MM.1S (cell line): ENCODE measurements at regions not wholly inside any gene's neighbourhood (a gene's known extent, or its start where the extent isn't known, plus 50 kb on each side); places are given as distances from the start of the nearest gene placed in this dataset.

Experiments
- EZH2 ChIP-seq: fragments of 300-600 bp; sonication (generic); optimal IDR thresholded peaks from 2 replicates; pipeline ENCODE3; 2017; ENCODE audit warnings: low read depth, mild to moderate bottlenecking, antibody characterized with exemption, low read length, mixed read lengths
- EZH2phosphoT487 ChIP-seq: fragments of 300-600 bp; sonication (generic); IDR thresholded peaks from 2 replicates; pipeline ENCODE4 v1.6.1; 2018; ENCODE audit warnings: antibody characterized with exemption, low read length
- TF ChIP-seq, protein P1 (sequence below): fragments of 300-600 bp; sonication (generic); IDR thresholded peaks from 2 replicates; pipeline ENCODE4 v1.5.1; 2016; ENCODE audit warnings: antibody characterized with exemption, low read length, mixed read lengths

DNA sequence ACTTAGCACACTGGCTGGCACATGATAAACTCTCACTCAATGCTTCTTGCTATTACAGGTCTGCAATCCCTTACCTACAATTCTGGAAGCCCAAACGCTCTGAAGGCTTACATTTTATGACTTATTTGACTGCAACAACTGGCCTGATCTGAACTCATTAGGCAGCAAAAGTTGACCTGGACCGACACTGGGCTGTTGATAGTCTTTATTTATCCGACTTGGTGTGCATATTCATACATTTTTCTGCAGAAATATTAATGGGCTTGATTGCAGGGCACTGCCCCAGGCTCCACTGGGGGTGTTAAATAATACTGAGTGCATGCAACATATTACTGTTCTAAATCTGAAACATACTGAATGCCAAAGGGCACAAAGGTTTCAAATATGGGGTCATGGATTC, 1076.7 kb downstream of the BCL11B start:
- TF ChIP-seq, protein P1, sequence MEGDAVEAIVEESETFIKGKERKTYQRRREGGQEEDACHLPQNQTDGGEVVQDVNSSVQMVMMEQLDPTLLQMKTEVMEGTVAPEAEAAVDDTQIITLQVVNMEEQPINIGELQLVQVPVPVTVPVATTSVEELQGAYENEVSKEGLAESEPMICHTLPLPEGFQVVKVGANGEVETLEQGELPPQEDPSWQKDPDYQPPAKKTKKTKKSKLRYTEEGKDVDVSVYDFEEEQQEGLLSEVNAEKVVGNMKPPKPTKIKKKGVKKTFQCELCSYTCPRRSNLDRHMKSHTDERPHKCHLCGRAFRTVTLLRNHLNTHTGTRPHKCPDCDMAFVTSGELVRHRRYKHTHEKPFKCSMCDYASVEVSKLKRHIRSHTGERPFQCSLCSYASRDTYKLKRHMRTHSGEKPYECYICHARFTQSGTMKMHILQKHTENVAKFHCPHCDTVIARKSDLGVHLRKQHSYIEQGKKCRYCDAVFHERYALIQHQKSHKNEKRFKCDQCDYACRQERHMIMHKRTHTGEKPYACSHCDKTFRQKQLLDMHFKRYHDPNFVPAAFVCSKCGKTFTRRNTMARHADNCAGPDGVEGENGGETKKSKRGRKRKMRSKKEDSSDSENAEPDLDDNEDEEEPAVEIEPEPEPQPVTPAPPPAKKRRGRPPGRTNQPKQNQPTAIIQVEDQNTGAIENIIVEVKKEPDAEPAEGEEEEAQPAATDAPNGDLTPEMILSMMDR, result no peak
- TF ChIP-seq EZH2 (no peak), EZH2phosphoT487 (no peak)
